Cardiac fibroblast (primary cell): ENCODE measurements at regions not wholly inside any gene's neighbourhood (a gene's known extent, or its start where the extent isn't known, plus 50 kb on each side); places are given as distances from the start of the nearest gene placed in this dataset.
A peak's percentile ranks its signal among the peaks of the same experiment; 100 is the strongest.

Experiments
- DNase-seq, 2 donors: peaks; one replicate each; pipeline versions ENCODE4 v3.0.0 to v3.0.0-alpha.2; 2010; ENCODE audit warnings: low read depth in 2 of 2
- H3K4me3 ChIP-seq, 2 donors: replicated peaks in 1 of 2; 1 replicate in 1 of 2; 2 replicates in 1 of 2; pipeline ENCODE4 v1.5.1; 2011; ENCODE audit warnings: low read depth in 2 of 2, low read length in 2 of 2, mild to moderate bottlenecking in 2 of 2, moderate library complexity in 1 of 2
- CTCF ChIP-seq: IDR thresholded peaks from one replicate; pipeline ENCODE4 v1.5.1; 2011; ENCODE audit warnings: low read depth, mild to moderate bottlenecking, low read length, inconsistent platforms

DNA sequence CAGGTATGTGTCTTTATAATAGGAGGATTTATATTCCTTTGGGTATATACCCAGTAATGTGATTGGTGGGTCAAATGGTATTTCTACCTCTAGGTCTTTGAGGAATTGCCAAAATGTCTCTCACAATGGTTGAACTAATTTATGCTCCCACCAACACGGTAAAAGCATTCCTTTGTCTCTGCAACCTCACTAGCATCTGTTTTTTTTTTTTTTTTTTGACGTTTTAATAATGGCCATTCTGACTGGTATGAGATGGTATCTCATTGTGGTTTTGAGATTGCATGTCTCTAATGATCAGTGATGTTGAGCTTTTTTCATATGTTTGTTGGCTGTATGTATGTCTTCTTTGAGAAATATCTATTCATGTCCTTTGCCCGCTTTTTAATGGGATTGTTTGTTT, 144.9 kb upstream of the RGS17 start:
- H3K4me3 ChIP-seq, result no peak overlapping the region
- no peak for DNase-seq
- no peak for TF ChIP-seq CTCF

DNA sequence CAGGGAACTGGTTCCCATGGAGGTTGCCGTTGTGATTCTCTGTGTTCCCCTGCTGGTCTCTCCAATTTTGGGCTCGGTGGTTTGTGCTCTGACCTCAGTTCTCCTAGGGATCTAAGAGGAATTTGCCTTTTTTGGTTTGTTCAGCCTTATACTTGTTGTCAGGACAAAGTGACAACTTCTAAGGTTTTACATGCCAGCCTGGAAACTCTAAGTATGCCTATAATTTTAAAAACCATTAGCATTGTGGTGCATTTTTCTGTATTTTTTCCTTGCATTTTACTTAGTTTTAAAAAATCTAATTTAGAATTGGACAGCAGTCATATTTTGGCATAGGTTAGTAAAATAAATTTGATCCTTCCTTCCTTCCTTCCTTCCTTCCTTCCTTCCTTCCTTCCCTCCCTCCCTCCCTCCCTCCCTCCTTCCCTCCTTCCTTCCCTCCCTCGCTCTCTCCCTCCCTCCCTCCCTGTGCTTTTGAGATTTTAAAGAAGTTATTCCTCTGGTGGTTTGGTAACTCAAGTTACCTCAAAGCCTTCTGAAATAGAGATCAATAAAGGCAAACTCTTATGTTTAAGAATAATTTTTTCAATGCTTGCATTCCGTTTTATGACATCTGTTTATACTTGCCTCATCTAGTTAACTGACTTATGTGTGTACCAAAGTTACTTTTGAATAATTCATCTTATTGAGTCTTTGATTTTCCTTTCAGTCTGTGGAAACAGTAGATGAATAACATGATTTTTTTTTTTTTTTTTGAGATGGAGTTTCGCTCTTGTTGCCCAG, 141.3 kb upstream of the RGS17 start:
- no peak overlapping the region for H3K4me3 ChIP-seq
- DNase-seq, result no peak
- no peak for TF ChIP-seq CTCF

GRCh38 chr6:153263489-153263888, 132.4 kb upstream of the RGS17 start:
- no peak for TF ChIP-seq CTCF
- H3K4me3 ChIP-seq, result no peak overlapping the region
- no peak for DNase-seq

GRCh38 chr6:153251326-153251725, 120.2 kb upstream of the RGS17 start:
- H3K4me3 ChIP-seq, result no peak overlapping the region
- DNase-seq, result no peak
- no peak for TF ChIP-seq CTCF

GRCh38 chr6:153237670-153238069, 106.6 kb upstream of the RGS17 start:
- H3K4me3 ChIP-seq, result no peak overlapping the region
- no peak for DNase-seq
- TF ChIP-seq CTCF, result no peak

GRCh38 chr6:153231048-153231646, 100.1 kb upstream of the RGS17 start:
- DNase-seq, result peak; percentile 45 to 68
- TF ChIP-seq CTCF, result peak; percentile 98
- no peak overlapping the region for H3K4me3 ChIP-seq
